ENCODE measurements at regions not wholly inside any gene's neighbourhood (a gene's known extent, or its start where the extent isn't known, plus 50 kb on each side); places are given as distances from the start of the nearest gene placed in this dataset.

DNA sequence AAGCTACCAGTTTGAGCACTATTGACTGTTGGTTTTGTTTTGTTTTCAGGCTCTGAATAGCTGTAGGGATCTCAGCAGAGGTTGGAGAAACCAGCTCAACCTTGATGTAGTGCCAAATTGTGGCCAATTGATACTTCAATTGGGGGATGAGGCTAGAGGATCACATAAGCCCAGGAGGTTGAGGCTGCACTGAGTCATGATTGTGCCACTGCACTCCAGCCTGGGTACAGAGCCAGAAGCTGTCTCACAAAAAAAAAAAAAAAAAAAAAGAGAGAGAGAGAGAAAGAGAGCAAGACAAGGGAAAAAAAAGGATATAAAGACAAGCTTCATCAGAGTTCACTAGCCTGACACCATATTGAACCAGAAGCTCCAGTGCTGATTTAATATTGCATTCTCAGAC, 702.1 kb downstream of the FRK start:
- no peak overlapping the region for H3K4me3 ChIP-seq
- DNase-seq = no peak
- TF ChIP-seq, protein P1, sequence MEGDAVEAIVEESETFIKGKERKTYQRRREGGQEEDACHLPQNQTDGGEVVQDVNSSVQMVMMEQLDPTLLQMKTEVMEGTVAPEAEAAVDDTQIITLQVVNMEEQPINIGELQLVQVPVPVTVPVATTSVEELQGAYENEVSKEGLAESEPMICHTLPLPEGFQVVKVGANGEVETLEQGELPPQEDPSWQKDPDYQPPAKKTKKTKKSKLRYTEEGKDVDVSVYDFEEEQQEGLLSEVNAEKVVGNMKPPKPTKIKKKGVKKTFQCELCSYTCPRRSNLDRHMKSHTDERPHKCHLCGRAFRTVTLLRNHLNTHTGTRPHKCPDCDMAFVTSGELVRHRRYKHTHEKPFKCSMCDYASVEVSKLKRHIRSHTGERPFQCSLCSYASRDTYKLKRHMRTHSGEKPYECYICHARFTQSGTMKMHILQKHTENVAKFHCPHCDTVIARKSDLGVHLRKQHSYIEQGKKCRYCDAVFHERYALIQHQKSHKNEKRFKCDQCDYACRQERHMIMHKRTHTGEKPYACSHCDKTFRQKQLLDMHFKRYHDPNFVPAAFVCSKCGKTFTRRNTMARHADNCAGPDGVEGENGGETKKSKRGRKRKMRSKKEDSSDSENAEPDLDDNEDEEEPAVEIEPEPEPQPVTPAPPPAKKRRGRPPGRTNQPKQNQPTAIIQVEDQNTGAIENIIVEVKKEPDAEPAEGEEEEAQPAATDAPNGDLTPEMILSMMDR (IDR thresholded peaks at IDR 0.05) = no peak
- H3K27me3 ChIP-seq = no peaks in the 10 kb centered on the region
- no peaks in the 10 kb centered on the region for H3K36me3 ChIP-seq
- intact Hi-C loops (cut with DNase I; ENCODE audit: low total_unique reads) = no loop called here
- no peak overlapping the region for H3K27ac ChIP-seq
- no peaks in the 10 kb centered on the region for H3K4me1 ChIP-seq
- H3K9me3 ChIP-seq = no peaks in the 10 kb centered on the region

DNA sequence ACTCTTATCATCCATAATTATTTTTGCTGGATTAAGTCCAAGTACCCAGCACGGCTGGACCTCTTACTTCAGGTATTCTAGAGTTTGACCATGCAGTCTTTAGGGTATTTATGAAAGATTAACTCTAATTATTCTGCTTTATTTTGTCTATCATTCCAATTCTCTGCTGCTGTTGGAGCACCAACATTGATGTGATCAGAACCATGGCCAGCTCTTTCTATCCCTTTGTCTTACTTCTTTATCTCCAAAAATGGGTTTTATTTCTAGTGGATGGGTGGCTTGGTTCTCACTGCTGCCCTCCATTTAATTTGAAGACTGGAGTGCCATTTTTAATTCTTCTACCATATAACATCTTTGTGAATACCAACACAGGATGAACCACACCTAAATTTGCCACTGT, 704.3 kb downstream of the FRK start:
- H3K4me1 ChIP-seq = no peaks in the 10 kb centered on the region

DNA sequence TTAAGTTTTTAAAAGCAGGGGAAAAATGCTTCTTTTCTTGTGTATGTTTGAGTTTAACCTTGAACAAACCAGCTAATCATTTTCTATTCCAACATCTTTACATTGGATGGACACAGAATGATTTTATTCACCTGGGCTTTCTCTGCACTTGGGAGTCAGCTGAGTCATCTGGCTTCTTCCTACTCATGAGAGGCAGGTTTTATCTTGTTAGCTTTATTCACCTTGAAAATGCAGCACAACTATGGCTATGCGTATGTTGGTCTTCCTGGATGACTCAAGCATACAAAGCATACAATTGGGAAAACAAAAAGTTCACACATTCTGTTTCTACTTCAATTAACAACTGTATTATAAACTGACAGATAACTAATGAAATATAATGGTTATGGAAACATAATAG, 737.7 kb downstream of the FRK start:
- intact Hi-C loops (cut with DNase I; ENCODE audit: low total_unique reads) = no loop called here
- Histone ChIP-seq H3K36me3 (no peaks in the 10 kb centered on the region), H3K4me1 (no peaks in the 10 kb centered on the region), H3K9me3 (no peaks in the 10 kb centered on the region), H3K27ac (no peak overlapping the region), H3K27me3 (no peaks in the 10 kb centered on the region), H3K4me3 (no peak overlapping the region)
- no peak for DNase-seq
- TF ChIP-seq, protein P1 (IDR thresholded peaks at IDR 0.05) = no peak

More for the DNA sequence above, 704.3 kb downstream of the FRK start:
- Histone ChIP-seq H3K27ac (no peak overlapping the region), H3K9me3 (no peaks in the 10 kb centered on the region), H3K4me3 (no peak overlapping the region), H3K36me3 (no peaks in the 10 kb centered on the region), H3K27me3 (no peaks in the 10 kb centered on the region)
- TF ChIP-seq, protein P1 (IDR thresholded peaks at IDR 0.05) = no peak
- DNase-seq = no peak
- intact Hi-C loops (cut with DNase I; ENCODE audit: low total_unique reads) = no loop called here

DNA sequence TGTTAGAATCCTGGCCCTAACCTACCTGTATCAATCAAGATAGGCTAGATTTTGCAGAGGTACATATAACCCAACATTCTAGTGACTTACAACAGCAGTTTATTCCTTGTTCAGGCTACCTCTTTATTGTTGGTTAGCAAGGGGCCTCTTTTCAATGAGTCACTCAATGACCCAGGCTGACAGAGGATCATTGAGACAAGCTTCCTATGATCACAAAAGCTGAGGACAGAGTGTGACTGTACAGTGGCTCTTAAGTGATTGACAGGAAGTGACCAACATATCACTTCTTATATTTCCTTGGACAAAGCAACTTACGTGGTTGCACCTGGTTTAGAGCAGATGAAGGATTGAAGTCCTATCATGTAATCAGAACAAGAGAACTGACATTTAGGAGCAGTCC, 740.9 kb downstream of the FRK start:
- Histone ChIP-seq H3K27me3 (no peaks in the 10 kb centered on the region), H3K9me3 (no peaks in the 10 kb centered on the region), H3K36me3 (no peaks in the 10 kb centered on the region), H3K4me1 (no peaks in the 10 kb centered on the region), H3K4me3 (no peak overlapping the region), H3K27ac (no peak overlapping the region)
- TF ChIP-seq, protein P1 (IDR thresholded peaks at IDR 0.05) = no peak
- intact Hi-C loops (cut with DNase I; ENCODE audit: low total_unique reads) = no loop called here
- DNase-seq = no peak

DNA sequence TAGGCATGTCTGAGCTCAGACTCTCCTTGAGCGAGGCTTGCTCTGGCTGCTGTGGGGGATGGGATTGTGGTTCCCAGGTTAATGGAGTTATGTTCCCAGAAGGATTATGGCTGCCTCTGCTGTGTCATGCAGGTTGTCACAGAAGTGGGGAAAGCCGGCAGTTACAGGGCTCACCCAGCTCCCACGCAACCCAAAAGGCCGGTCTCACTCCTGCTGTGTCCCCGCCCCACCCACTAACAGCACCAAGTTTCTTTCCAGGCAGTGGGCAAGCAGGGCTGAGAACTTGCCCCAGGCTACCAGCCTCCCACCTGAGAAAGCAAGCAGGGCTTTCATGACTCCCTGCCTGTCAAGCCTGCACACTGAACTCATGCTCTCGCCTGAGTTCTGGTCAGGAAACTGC, 750.5 kb downstream of the FRK start:
- Histone ChIP-seq H3K4me3 (no peak overlapping the region), H3K9me3 (peaks cover 0 to 10% (median 5%) of the 10 kb centered on the region in 3 donors), H3K36me3 (no peaks in the 10 kb centered on the region), H3K4me1 (no peaks in the 10 kb centered on the region), H3K27ac (no peak overlapping the region), H3K27me3 (no peaks in the 10 kb centered on the region)
- TF ChIP-seq, protein P1 (IDR thresholded peaks at IDR 0.05) = no peak
- DNase-seq = no peak
- intact Hi-C loops (cut with DNase I; ENCODE audit: low total_unique reads) = no loop called here

DNA sequence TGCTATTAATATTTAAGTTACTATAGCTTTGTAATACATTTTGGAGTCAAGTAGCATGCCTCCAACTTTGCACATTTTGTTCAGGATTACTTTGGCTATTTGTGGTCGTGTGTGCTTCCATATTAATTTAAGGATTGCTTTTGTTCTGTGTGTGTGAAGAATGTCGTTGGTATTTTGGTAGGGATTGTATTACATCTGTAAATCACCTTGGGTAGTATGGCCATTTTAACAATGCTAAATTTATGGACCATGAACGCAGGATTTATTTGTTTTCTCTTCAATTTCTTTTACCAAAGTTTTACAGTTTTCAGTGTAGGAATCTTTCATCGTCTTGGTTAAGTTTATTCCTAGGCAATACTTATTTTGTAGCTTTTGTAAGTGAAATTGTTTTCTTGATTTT, 758.0 kb downstream of the FRK start:
- no peaks in the 10 kb centered on the region for H3K27me3 ChIP-seq
- no peak for DNase-seq
- H3K4me3 ChIP-seq = no peak overlapping the region
- intact Hi-C loops (cut with DNase I; ENCODE audit: low total_unique reads) = no loop called here
- TF ChIP-seq, protein P1 (IDR thresholded peaks at IDR 0.05) = no peak
- no peak overlapping the region for H3K27ac ChIP-seq
- H3K9me3 ChIP-seq = no peaks in the 10 kb centered on the region
- H3K4me1 ChIP-seq = no peaks in the 10 kb centered on the region
- no peaks in the 10 kb centered on the region for H3K36me3 ChIP-seq
